ENCODE measurements at regions not wholly inside any gene's neighbourhood (a gene's known extent, or its start where the extent isn't known, plus 50 kb on each side); places are given as distances from the start of the nearest gene placed in this dataset.

- TF ChIP-seq CTCF (CRISPR knock-in tag; IDR thresholded peaks at IDR 0.05): no peak
- no peak for TF ChIP-seq HNRNPH1 (optimal IDR thresholded peaks at IDR 0.05; ENCODE audit: low read depth, low read length)
- TF ChIP-seq PCBP2 (optimal IDR thresholded peaks at IDR 0.05; ENCODE audit: low read depth, low read length, poor library complexity, severe bottlenecking): no peak
Observed at GRCh38 chrX:10040961-10041360, 73.8 kb downstream of the CLDN34 start.
